ENCODE measurements at regions not wholly inside any gene's neighbourhood (a gene's known extent, or its start where the extent isn't known, plus 50 kb on each side); places are given as distances from the start of the nearest gene placed in this dataset.

GRCh38 chr15:96404560-96404959 lies 74.1 kb downstream of the NR2F2 start:
- Mint-ChIP-seq H3K27me3 (ENCODE audit: unreplicated experiment) (peaks cover 3% of the 10 kb centered on the region), H3K36me3 (ENCODE audit: insufficient read depth, unreplicated experiment) (peaks cover 8% of the 10 kb centered on the region), H3K4me3 (ENCODE audit: low read depth, unreplicated experiment) (no peak overlapping the region), H3K27ac (ENCODE audit: unreplicated experiment) (no peak overlapping the region), H3K9me3 (ENCODE audit: low read depth, unreplicated experiment) (no peaks in the 10 kb centered on the region), H3K4me1 (ENCODE audit: low read depth, unreplicated experiment) (no peaks in the 10 kb centered on the region)
- TF ChIP-seq CTCF (IDR thresholded peaks at IDR 0.05; ENCODE audit: unreplicated experiment): no peak
- intact Hi-C loops (cut with micrococcal nuclease; ENCODE audit: unreplicated experiment): no loop called here
- no peak for DNase-seq
- CTCF ChIA-PET: interaction anchor here (0.7 kb wide), 1 partner anchor 16 kb away, joined by 3 read pairs; no protein-coding TSS in a partner anchor
- no TSS peak for BruUV-seq (replicated peaks)

- no peak for TF ChIP-seq CTCF (IDR thresholded peaks at IDR 0.05; ENCODE audit: unreplicated experiment)
- CTCF ChIA-PET: no interaction called here
- peaks cover 10% of the 10 kb centered on the region for H3K36me3 Mint-ChIP-seq (ENCODE audit: insufficient read depth, unreplicated experiment)
- H3K4me3 Mint-ChIP-seq (ENCODE audit: low read depth, unreplicated experiment): no peak overlapping the region
- H3K27me3 Mint-ChIP-seq (ENCODE audit: unreplicated experiment): peaks cover 20% of the 10 kb centered on the region
- no peak for DNase-seq
- no peak overlapping the region for H3K27ac Mint-ChIP-seq (ENCODE audit: unreplicated experiment)
- peaks cover 6% of the 10 kb centered on the region for H3K4me1 Mint-ChIP-seq (ENCODE audit: low read depth, unreplicated experiment)
- intact Hi-C loops (cut with micrococcal nuclease; ENCODE audit: unreplicated experiment): no loop called here
- H3K9me3 Mint-ChIP-seq (ENCODE audit: low read depth, unreplicated experiment): no peaks in the 10 kb centered on the region
- no TSS peak for BruUV-seq (replicated peaks)
These were observed 75.8 kb downstream of the NR2F2 start for GRCh38 chr15:96406291-96406690.

GRCh38 chr15:96406701-96407100 lies 76.2 kb downstream of the NR2F2 start:
- peaks cover 10% of the 10 kb centered on the region for H3K36me3 Mint-ChIP-seq (ENCODE audit: insufficient read depth, unreplicated experiment)
- TF ChIP-seq CTCF (IDR thresholded peaks at IDR 0.05; ENCODE audit: unreplicated experiment): no peak
- CTCF ChIA-PET: no interaction called here
- no peaks in the 10 kb centered on the region for H3K9me3 Mint-ChIP-seq (ENCODE audit: low read depth, unreplicated experiment)
- peaks cover 24% of the 10 kb centered on the region for H3K27me3 Mint-ChIP-seq (ENCODE audit: unreplicated experiment)
- H3K27ac Mint-ChIP-seq (ENCODE audit: unreplicated experiment): no peak overlapping the region
- BruUV-seq (replicated peaks): no TSS peak
- no peak for DNase-seq
- intact Hi-C loops (cut with micrococcal nuclease; ENCODE audit: unreplicated experiment): no loop called here
- no peak overlapping the region for H3K4me3 Mint-ChIP-seq (ENCODE audit: low read depth, unreplicated experiment)
- H3K4me1 Mint-ChIP-seq (ENCODE audit: low read depth, unreplicated experiment): peaks cover 9% of the 10 kb centered on the region

GRCh38 chr15:96407482-96407881 lies 77.0 kb downstream of the NR2F2 start:
- TF ChIP-seq CTCF (IDR thresholded peaks at IDR 0.05; ENCODE audit: unreplicated experiment): no peak
- no TSS peak for BruUV-seq (replicated peaks)
- H3K36me3 Mint-ChIP-seq (ENCODE audit: insufficient read depth, unreplicated experiment): peaks cover 10% of the 10 kb centered on the region
- intact Hi-C loops (cut with micrococcal nuclease; ENCODE audit: unreplicated experiment): no loop called here
- no peak overlapping the region for H3K4me3 Mint-ChIP-seq (ENCODE audit: low read depth, unreplicated experiment)
- H3K27me3 Mint-ChIP-seq (ENCODE audit: unreplicated experiment): peaks cover 25% of the 10 kb centered on the region
- peaks cover 9% of the 10 kb centered on the region for H3K4me1 Mint-ChIP-seq (ENCODE audit: low read depth, unreplicated experiment)
- H3K9me3 Mint-ChIP-seq (ENCODE audit: low read depth, unreplicated experiment): no peaks in the 10 kb centered on the region
- CTCF ChIA-PET: no interaction called here
- DNase-seq: no peak
- H3K27ac Mint-ChIP-seq (ENCODE audit: unreplicated experiment): no peak overlapping the region

Data from Calu3 (cell line).